Osteoblast (primary cell): ENCODE measurements at regions not wholly inside any gene's neighbourhood (a gene's known extent, or its start where the extent isn't known, plus 50 kb on each side); places are given as distances from the start of the nearest gene placed in this dataset.

Experiments
- DNase-seq: peaks from one replicate; pipeline ENCODE4 v3.0.0; 2011; ENCODE audit warnings: low spot score, mixed read lengths; ENCODE audit not compliant: insufficient read length; ENCODE audit errors: missing footprints
- H2AFZ ChIP-seq: 2 replicates; pipeline ENCODE4 v1.6.0; 2011; ENCODE audit warnings: mild to moderate bottlenecking, low read length
- H3K27ac ChIP-seq: 2 replicates; pipeline ENCODE4 v1.5.1; 2011; ENCODE audit warnings: mild to moderate bottlenecking, low read depth, low read length, moderate library complexity
- H3K27me3 ChIP-seq: 2 replicates; pipeline ENCODE4 v1.6.0; 2012; ENCODE audit warnings: mild to moderate bottlenecking, control low read depth, inconsistent platforms, low read length, moderate library complexity; ENCODE audit not compliant: insufficient read depth
- H3K36me3 ChIP-seq: 2 replicates; pipeline ENCODE4 v1.5.1; 2011; ENCODE audit warnings: mild to moderate bottlenecking, low read length, control low read depth, moderate library complexity; ENCODE audit not compliant: insufficient read depth
- H3K4me1 ChIP-seq: 2 replicates; pipeline ENCODE4 v1.5.1; 2011; ENCODE audit warnings: mild to moderate bottlenecking, low read length, control low read depth, moderate library complexity; ENCODE audit not compliant: insufficient read depth
- H3K4me2 ChIP-seq: 2 replicates; pipeline ENCODE4 v1.6.0; 2011; ENCODE audit warnings: mild to moderate bottlenecking, low read length; ENCODE audit not compliant: insufficient read depth
- H3K4me3 ChIP-seq: fragments of 200-600 bp; sonication (generic); 3 replicates; pipeline ENCODE4 v1.5.1; 2012; ENCODE audit warnings: mild to moderate bottlenecking, low read length, inconsistent platforms; ENCODE audit not compliant: insufficient read depth
- H3K79me2 ChIP-seq: 2 replicates; pipeline ENCODE4 v1.6.0; 2012; ENCODE audit warnings: mild to moderate bottlenecking, low read length, control low read depth, inconsistent platforms; ENCODE audit not compliant: insufficient read depth
- H3K9me3 ChIP-seq: 2 replicates; pipeline ENCODE4 v1.5.1; 2011; ENCODE audit warnings: low read depth, low read length, control low read depth
- H4K20me1 ChIP-seq: 2 replicates; pipeline ENCODE4 v1.6.0; 2012; ENCODE audit warnings: mild to moderate bottlenecking, low read length, control low read depth; ENCODE audit not compliant: insufficient read depth
- CTCF ChIP-seq: IDR thresholded peaks from 2 replicates; pipeline ENCODE4 v1.5.1; 2011; ENCODE audit warnings: mild to moderate bottlenecking, low read depth, low read length, moderate library complexity; ENCODE audit errors: extremely low read depth

GRCh38 chr2:8571301-8571791 is 110.5 kb upstream of the ID2 start:
- no peak overlapping the region for H2AFZ ChIP-seq
- peaks cover 3% of the 10 kb centered on the region for H3K27me3 ChIP-seq
- DNase-seq: peak; percentile 29
- H3K27ac ChIP-seq: no peak overlapping the region
- H3K4me2 ChIP-seq: no peak overlapping the region
- H3K79me2 ChIP-seq: no peaks in the 10 kb centered on the region
- H3K36me3 ChIP-seq: no peaks in the 10 kb centered on the region
- no peak for TF ChIP-seq CTCF
- H3K4me1 ChIP-seq: peaks cover 6% of the 10 kb centered on the region
- H4K20me1 ChIP-seq: no peaks in the 10 kb centered on the region
- H3K9me3 ChIP-seq: no peaks in the 10 kb centered on the region
- H3K4me3 ChIP-seq: no peak overlapping the region

GRCh38 chr2:8571792-8572499 is 109.9 kb upstream of the ID2 start:
- no peaks in the 10 kb centered on the region for H3K9me3 ChIP-seq
- no peak overlapping the region for H3K4me3 ChIP-seq
- peaks cover 6% of the 10 kb centered on the region for H3K27me3 ChIP-seq
- H3K36me3 ChIP-seq: no peaks in the 10 kb centered on the region
- H2AFZ ChIP-seq: no peak overlapping the region
- H3K27ac ChIP-seq: no peak overlapping the region
- peaks cover 6% of the 10 kb centered on the region for H3K4me1 ChIP-seq
- H4K20me1 ChIP-seq: no peaks in the 10 kb centered on the region
- TF ChIP-seq CTCF: no peak
- DNase-seq: peak; percentile 50
- no peak overlapping the region for H3K4me2 ChIP-seq
- H3K79me2 ChIP-seq: no peaks in the 10 kb centered on the region

- H3K36me3 ChIP-seq: no peaks in the 10 kb centered on the region
- TF ChIP-seq CTCF: no peak
These were observed 109.1 kb upstream of the ID2 start for GRCh38 chr2:8572712-8573233.

GRCh38 chr2:8573234-8573941 is 108.5 kb upstream of the ID2 start:
- DNase-seq: peak; percentile 46
- peaks cover 9% of the 10 kb centered on the region for H3K27me3 ChIP-seq
- H3K79me2 ChIP-seq: no peaks in the 10 kb centered on the region
- peaks cover 6% of the 10 kb centered on the region for H3K4me1 ChIP-seq
- TF ChIP-seq CTCF: no peak
- no peaks in the 10 kb centered on the region for H4K20me1 ChIP-seq
- H3K4me3 ChIP-seq: no peak overlapping the region
- no peak overlapping the region for H2AFZ ChIP-seq
- H3K27ac ChIP-seq: no peak overlapping the region
- no peak overlapping the region for H3K4me2 ChIP-seq
- H3K36me3 ChIP-seq: no peaks in the 10 kb centered on the region
- H3K9me3 ChIP-seq: no peaks in the 10 kb centered on the region

More at GRCh38 chr2:8572712-8573233, 109.1 kb upstream of the ID2 start:
- peaks cover 8% of the 10 kb centered on the region for H3K27me3 ChIP-seq
- no peak overlapping the region for H3K27ac ChIP-seq
- H2AFZ ChIP-seq: no peak overlapping the region
- no peaks in the 10 kb centered on the region for H3K79me2 ChIP-seq
- peaks cover 6% of the 10 kb centered on the region for H3K4me1 ChIP-seq
- DNase-seq: peak; percentile 35
- H3K4me2 ChIP-seq: no peak overlapping the region
- H3K4me3 ChIP-seq: no peak overlapping the region
- no peaks in the 10 kb centered on the region for H3K9me3 ChIP-seq
- no peaks in the 10 kb centered on the region for H4K20me1 ChIP-seq
